Epithelial cell of proximal tubule (primary cell): ENCODE measurements at regions not wholly inside any gene's neighbourhood (a gene's known extent, or its start where the extent isn't known, plus 50 kb on each side); places are given as distances from the start of the nearest gene placed in this dataset.

Experiments
- DNase-seq: peaks from one replicate; pipeline ENCODE4 v3.0.0-alpha.2; 2011; ENCODE audit warnings: low read depth
- H3K4me3 ChIP-seq: 2 replicates; pipeline ENCODE4 v1.5.1; 2011; ENCODE audit warnings: low read depth, mild to moderate bottlenecking, low read length
- CTCF ChIP-seq: conservative IDR thresholded peaks from 2 replicates; pipeline ENCODE4 v1.5.1; 2012; ENCODE audit warnings: low read depth, mild to moderate bottlenecking, low read length

GRCh38 chr2:82165377-82165776, 1860.8 kb upstream of the LRRTM1 start:
- H3K4me3 ChIP-seq: no peak overlapping the region
- DNase-seq: no peak
- no peak for TF ChIP-seq CTCF

- no peak for TF ChIP-seq CTCF
- H3K4me3 ChIP-seq: no peak overlapping the region
- no peak for DNase-seq
These were observed 1853.6 kb upstream of the LRRTM1 start for GRCh38 chr2:82158150-82158549.

- no peak overlapping the region for H3K4me3 ChIP-seq
- no peak for DNase-seq
- TF ChIP-seq CTCF: no peak
These were observed 1850.9 kb upstream of the LRRTM1 start for GRCh38 chr2:82155469-82155868.

- no peak for TF ChIP-seq CTCF
- no peak overlapping the region for H3K4me3 ChIP-seq
- no peak for DNase-seq
These were observed 1838.8 kb upstream of the LRRTM1 start for GRCh38 chr2:82143343-82143742.

GRCh38 chr2:82139979-82140611, 1835.5 kb upstream of the LRRTM1 start:
- no peak overlapping the region for H3K4me3 ChIP-seq
- TF ChIP-seq CTCF: no peak
- peak; percentile 0 for DNase-seq

- no peak for DNase-seq
- TF ChIP-seq CTCF: no peak
- no peak overlapping the region for H3K4me3 ChIP-seq
These were observed 1832.9 kb upstream of the LRRTM1 start for GRCh38 chr2:82137441-82137840.

GRCh38 chr2:82128051-82128450, 1823.5 kb upstream of the LRRTM1 start:
- no peak overlapping the region for H3K4me3 ChIP-seq
- no peak for DNase-seq
- TF ChIP-seq CTCF: no peak
